GM21515 (cell line): ENCODE measurements at regions not wholly inside any gene's neighbourhood (a gene's known extent, or its start where the extent isn't known, plus 50 kb on each side); places are given as distances from the start of the nearest gene placed in this dataset.
"Not testable (repeated sequence)": the region's sequence is repeated elsewhere in the genome, so short reads cannot be mapped to it uniquely, and the experiment has no call there.

Source experiments
- ATAC-seq: cut with Tn5 transposase; IDR thresholded peaks from one replicate; pipeline ENCODE4 v1.9.1; 2021; ENCODE audit not compliant: unreplicated experiment

DNA sequence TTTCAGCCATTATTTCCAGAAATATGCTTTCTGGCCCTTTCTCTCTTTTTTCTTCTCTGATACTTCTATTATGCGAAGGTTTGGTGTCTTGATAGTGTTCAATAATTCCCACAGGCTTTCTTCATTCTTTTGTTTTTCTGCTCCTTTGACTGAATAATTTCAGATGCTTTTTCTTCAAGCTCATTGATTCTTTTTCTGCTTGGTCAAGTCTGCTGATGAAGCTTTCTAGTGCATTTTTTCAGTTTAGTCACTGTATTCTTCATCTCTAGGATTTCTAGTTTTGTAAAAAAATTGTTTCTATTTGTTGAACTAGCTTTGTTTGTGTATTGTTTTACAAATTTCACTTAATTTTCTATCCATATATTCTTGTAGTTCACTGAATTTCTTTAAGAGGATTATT, 304.0 kb upstream of the TARS1 start:
- ATAC-seq = no peak

DNA sequence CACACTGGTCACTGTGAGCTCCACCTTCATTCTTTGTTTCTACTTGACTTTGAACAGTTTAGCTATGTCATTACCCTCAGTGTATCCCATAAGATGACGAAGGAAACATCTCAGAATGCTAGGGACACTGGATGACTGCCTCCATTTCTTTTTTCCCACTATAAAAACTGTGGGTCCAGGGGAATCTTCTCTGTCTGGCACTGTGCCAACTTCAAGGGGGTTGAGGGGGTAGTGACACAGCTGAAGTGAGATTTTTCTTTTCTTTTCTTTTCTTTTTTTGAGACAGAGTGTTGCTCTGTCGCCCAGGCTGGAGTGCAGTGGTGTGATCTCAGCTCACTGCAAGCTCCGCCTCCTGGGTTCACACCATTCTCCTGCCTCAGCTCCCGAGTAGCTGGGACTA, 302.6 kb upstream of the TARS1 start:
- not testable (repeated sequence) for ATAC-seq

DNA sequence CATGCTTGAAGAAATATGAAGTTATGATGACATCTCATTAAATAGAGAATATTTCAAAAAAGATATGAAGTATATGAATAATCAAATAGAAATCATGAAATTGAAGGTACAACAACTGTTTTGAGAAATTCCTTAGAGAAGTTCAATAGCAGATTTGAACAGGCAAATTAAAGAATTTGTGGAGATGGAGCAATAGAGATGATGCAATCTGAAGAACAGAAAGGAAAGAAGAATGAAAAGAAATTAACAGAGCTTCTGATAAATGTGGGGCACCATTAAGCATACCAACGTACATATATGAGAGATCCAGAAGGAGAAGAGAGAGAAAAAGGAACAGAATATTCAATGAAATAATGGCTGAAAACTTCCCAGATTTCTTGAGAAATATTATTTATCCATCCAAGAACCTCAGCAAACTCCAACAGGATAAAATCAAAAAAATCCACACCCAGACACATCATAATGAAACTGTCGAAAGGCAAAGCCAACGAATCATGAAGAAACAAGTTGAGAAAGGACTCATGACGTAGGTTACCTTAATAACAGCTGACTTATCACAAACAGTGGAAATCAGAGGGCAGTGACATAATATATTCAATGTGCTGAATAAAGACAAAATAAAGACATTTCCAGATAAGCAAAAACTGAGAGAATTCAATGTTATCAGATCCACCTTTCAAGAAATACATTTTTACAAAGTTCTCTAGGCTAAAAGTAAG, 297.2 kb upstream of the TARS1 start:
- no peak for ATAC-seq

DNA sequence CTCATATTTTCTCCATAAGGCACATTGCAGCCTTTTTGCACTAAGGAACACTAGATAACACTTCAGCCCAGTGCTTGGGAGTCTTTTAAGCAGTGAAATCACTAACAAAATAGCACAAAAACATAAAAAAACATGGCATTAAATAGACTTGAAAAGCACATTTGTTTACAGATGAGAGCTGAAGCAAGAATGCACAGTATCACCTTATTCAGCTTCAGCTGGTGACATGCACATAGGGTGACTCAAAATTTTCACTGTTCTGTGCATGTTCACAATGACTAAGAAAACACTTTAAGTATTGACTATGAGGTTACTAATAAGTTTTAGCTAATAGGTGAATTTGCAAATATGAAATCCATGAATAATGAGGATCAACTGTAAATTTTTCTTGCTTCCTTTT, 293.9 kb upstream of the TARS1 start:
- ATAC-seq = no peak

DNA sequence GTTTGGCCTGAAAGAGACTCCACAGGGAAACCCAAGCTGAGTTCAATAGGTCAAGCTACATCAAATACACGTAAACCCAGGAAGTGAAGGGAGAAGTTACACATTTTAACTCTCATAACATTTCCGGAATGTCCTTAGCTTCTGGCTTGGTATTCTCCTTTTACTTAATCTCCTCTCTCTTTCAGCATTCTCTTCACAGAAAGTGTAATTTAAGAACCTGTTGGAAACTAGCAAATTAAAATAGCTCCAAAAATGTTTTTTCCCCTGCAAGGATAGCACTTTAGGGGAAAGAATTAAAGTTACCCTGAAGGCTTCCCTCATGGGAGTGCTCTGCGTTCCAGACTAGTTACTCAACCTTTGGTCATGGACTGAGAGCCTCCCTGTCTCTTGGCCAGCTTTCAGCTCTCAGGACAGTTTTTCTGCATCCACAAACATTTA, 292.7 kb upstream of the TARS1 start:
- ATAC-seq = no peak

DNA sequence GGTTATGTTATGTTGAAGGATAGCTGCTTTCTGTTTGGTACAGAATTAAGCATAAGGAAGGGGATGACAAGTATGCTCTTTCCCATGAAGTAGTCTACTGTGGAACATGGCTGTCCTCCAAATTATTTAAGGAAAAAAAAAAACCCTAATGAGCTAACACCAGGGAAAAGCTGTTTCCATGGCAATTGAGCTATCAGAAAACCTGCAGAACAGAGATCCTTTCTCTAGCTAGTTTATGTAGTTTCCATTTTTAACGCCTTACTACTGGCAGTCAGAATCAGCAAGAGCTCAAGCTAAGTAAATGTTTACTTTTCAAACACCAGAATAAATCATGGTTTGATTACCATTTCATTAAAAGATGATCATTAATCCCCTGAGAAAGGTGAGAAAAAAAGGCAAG, 287.4 kb upstream of the TARS1 start:
- no peak for ATAC-seq

DNA sequence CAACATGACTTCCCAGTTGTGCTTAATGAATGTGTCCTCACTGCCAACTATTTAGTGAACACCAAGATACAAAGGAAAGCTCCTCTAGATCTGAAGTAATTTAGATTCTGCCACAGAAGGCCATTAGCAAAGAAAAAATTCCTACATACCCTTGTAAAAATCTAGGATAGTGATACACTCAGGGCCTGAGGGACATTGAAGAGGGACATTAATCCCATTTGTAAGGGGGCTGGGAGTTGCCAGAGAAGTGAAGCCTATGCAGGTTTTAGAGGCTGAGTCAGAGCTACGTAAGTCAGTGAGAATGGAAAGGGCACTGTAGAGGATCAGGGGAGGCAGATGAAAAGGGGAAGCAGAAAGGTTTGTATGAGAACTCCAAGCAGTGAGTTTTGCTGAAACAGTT, 286.9 kb upstream of the TARS1 start:
- no peak for ATAC-seq

DNA sequence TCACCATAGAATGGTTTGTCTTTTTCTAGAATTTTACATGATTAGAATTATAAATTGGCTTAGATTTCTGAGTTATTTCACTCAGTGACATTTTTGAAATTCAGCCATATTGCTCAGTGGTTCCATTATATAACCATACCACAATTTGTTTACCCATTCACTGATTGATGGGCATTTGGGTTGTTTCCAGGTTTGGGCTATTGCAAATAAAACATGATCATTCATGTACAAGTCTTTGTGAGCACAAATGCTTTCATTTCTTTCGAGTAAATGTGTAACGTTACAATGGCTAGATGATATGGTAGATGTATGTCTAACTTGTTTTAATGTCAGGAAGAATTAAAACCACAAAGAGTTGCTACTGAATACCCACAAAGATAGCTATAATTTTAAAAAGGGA, 279.9 kb upstream of the TARS1 start:
- no peak for ATAC-seq

DNA sequence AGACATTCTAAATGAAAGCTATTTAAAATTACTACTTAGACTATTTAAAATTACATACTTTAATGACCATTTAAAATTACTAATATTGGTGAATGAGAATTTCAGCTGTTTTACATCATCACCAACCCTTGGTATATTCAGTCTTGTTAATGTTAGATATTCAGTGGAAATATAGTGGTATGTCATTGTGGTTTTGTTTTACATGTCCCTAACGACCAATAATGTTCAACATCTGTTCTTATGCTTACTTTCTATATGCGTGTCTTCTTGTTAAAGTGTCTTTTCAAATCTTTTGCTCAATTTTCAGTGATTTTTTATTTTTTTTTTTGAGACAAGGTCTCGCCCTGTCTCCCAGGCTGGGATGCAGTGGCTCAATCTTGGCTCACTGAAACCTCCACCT, 279.3 kb upstream of the TARS1 start:
- no peak for ATAC-seq

DNA sequence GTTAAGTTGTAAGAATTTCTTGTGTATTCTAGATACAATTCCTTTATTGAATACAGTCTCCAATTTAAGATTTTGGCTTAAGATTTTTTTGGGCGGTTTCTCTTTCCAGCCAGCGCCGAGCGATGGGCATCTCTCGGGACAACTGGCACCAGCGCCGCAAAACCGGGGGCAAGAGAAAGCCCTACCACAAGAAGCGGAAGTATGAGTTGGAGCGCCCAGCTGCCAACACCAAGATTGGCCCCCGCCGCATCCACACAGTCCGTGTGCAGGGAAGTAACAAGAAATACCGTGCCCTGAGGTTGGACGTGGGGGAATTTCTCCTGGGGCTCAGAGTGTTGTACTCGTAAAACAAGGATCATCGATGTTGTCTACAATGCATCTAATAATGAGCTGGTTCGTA, 278.7 kb upstream of the TARS1 start:
- ATAC-seq = no peak

DNA sequence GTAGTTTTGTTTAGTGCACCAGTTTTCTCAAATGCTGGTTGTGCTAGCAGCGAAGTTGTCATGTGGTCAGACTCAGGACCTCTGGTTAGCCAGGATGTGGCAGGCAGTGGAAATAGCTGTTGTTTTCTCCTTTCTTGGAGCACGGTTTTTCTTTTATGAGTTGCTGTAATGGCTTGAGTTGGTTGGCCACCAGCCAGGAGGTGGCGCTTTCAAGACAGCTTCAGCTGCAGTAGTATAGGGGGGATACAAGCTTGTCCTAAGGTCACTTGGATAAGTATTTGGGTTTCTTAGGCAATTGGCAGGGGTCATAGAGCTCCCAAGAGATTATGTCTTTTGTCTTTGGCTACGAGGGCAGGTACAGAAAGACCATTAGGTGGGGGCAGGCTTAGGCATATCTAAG, 274.2 kb upstream of the TARS1 start:
- no peak for ATAC-seq

DNA sequence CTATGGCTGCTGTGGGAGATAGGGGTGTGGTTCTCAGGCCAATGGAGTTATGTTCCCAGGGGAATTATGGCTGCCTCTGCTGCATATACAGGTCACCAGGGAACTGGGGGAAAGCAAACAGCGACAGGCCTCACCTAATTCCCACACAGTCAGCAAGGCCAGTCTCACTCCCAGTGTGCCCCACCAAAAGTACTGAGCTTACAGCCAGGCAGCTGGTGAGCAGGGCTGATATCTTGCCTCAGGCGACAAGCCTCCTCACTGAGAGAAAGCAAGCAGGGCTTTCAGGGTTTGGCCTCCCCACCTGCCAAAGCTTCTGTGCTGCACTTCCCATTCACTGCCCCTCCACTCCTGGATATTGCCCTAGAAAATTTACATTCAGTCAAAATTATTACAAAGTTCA, 273.8 kb upstream of the TARS1 start:
- ATAC-seq = no peak

DNA sequence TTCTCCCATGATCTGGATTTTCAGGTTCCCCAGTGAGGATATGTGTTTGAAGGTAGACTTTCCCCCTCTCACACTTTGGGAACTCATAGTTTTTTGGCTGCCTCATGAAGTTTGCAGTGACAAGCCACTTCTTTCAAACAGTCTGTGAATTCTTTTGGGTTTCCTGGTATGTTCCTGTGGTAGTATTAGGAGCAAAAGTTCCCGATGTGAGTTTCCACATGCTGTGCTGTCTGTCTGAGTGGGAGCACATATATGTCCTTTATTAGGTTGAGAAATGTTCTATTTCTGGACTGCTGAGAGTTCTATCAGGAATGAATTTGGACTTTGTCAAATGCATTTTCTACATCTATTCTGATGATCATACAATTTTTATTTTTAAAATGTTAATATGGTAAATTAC, 273.2 kb upstream of the TARS1 start:
- ATAC-seq = no peak

DNA sequence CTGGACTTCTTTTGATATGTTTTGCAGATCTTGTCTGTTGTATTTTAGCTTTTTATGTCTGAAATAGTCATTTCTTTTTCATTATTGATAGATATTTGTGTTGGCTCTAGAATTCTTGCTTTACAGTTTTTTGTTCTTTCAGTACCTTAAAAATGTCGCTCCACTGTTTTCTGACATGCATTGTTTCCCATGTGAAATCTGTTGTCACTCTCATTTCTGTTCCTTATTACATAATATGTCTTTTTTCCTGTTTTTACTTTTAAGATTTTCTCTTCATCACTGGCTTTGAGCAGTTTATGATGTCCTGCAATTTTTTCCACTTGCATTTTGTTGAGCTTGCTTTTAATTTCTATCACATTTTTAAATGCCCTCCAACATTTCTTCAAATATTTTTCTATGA, 270.4 kb upstream of the TARS1 start:
- no peak for ATAC-seq

DNA sequence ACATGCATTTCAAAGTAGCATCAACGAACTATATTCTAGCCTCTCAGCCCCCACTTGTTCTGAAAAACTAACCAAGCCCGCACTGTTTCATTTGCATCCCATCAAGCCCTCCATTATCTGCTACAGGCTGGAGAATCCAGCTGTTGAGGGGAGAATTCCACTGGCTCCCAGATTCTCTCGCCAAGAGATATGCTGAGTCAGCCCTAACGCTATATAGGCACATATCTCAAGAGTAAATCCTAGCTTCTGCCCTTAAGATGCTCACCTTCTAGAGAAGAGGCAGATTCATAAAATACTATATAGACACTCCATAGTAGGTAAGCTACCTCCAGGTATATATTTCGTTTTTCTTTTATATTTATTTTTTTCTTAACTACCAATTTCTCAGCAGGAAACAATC, 266.4 kb upstream of the TARS1 start:
- no peak for ATAC-seq

DNA sequence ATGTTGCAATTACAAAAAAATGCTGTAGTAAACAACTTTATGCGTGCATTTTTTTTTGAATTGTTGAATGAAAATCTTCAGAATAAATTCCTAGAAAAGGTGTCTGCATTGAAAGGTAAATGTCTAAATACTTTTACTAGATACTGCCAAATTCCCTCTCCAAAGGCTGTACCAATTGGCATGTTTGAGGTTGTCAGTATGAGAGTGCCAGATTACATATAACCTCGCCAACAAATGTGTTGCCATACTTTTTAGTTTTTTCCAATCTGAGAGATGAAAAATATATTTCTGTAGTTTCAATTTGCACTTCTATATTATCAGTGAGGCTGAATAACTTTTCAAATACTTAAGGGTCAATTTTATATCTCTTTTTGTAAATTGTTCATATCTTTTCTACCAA, 261.5 kb upstream of the TARS1 start:
- no peak for ATAC-seq

DNA sequence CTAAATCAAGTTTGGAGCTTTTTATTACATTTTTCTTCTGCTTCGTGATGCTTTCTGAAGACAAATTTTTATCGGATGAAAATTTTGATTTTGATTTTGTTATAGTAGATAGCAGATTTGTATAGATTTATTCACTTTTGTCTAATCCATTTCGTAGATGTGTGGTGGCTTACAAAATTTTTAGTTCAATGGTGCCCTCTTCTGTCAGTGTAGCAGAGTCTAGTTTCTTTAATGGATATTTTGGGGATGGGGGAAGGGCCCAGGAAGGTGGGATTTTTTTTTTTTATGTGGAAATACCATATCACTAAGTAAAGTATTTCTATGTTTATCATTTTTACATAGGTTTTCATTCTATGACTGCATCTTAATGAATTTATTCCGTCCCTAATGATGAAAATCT, 259.9 kb upstream of the TARS1 start:
- no peak for ATAC-seq

DNA sequence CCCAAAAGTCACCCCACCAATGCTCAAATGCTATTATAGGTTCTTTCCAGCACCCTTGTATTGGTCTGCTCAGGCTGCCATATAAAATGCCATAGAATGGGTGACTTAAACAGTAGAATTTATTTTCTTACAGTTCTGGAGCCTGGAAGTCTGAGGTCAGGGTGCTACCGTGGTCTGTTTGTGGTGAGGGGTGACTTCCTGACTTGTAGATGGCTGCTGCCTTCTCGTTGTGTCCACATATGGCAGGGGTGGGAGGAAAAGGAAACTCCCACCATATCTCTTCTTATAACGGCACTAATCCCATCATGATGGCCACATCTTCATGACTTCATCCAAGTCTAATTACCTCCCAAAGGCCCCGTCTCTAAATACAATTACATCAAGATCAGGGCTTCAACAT, 257.8 kb upstream of the TARS1 start:
- no peak for ATAC-seq

DNA sequence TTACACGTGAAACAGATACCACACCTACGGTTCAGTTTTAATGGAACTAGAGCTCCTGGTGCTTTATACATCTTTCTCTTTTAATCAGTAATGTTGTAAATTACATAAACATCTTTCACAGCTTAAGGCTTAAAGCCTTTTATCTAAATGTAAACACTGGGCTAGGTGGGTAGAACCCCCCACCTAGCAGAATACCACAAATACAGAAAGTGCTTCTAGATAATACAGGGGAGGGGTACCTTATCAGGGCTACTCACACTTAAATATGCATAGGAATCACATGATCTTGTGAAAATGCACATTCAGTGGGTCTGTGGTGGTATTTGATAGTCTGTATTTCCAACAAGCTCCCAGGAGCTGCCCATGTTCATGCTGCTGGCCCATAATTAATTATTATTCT, 256.4 kb upstream of the TARS1 start:
- no peak for ATAC-seq

DNA sequence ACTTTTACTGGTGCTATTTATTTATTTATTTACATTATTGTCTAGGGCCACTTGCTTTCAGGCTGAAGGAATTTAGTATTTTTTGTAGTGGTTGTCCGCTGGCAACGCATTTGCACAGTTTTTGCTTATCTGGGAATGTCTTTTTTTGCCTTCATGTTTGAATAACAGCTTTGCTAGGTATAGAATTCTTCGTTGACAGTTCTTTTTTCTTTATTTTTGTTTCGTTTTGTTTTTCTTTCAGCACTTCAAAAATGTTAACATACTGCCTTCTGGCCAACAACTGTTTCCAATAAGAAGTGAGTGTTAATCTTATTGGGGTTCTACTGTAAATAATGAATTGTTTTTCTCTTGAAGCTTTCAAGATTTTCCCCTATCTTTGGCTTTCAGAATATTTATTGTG, 252.7 kb upstream of the TARS1 start:
- ATAC-seq = no peak

DNA sequence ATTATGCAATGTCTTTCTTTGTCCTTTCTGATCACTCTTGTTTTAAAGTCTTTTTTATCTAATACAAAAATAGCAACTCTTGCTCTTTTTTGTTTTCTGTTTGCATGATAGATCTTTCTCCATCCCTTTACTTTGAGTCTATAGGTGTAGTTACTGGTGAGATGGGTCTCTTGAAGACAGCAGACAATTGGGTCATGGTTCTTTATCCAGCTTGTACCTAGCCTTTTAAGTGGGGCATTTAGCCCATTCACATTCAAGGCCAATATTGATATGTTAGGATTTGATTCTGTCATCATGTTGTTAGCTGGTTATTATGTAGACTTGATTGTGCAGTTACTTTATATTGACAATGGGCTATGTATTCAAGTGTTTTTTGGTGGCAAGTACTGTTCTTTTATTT, 245.9 kb upstream of the TARS1 start:
- no peak for ATAC-seq

DNA sequence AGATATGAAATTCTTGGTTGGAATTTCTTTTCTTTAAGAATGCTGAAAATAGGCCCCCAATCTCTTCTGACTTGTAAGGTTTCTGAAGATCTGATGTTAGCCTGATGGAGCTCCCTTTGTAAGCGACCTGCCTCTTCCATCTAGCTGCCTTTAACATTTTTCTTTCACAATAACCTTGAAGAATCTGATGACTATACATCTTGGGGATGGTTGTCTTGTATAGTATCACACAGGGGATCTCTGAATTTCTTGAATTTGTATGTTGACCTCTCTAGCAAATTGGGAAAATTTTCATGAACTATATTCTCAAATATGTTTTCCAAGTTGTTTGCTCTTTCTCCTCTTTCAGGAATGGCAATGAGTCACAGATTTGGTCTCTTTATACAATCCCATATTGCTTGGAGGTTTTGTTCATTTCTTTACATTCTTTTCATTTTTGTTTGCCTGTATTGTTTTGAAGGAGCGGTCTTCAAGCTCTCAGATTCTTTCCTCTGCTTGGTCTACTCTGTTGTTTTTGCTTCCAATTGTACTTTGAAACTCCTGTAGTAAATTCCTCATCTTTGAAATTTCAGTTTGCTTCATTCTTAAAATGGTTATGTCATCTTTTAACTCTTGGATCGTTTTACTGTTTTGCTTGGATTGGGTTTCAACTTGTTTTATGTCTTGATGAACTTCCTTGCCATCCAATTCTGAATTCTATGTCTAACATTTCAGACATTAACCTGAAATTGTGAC, 245.2 kb upstream of the TARS1 start:
- ATAC-seq = no peak

DNA sequence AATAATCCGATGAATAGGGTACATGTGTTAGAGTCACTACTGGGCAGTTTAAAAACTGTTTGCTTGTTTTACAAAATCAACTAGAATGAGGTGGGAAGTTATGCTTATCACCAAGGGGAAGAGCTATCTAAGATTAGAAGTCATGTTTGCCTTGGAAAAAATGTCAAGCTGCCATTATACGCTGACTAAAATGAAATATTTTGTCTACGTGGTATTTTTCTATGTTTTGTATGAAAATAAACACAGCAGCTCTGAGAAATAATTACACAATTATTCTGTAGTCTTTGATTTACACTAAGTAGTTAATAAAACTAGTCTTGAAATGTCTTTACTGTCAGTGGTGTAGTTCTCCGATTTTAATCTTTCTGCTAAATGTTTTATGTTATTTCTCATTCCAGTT, 241.9 kb upstream of the TARS1 start:
- no peak for ATAC-seq
